ENCODE measurements at regions not wholly inside any gene's neighbourhood (a gene's known extent, or its start where the extent isn't known, plus 50 kb on each side); places are given as distances from the start of the nearest gene placed in this dataset.

- WGBS (ENCODE audit: insufficient coverage): 83% methylated on average over 7 of the region's 9 CpGs
- Histone ChIP-seq H3K27ac (ENCODE audit: insufficient read depth in 1 of 2, low read depth in 1 of 2, low read length in 2 of 2, poor library complexity in 1 of 2, severe bottlenecking in 2 of 2) (no peak overlapping the region), H3K4me1 (ENCODE audit: control extremely low read depth in 1 of 4, control insufficient read depth in 4 of 4, insufficient read depth in 4 of 4, low read length in 3 of 4) (no peaks in the 10 kb centered on the region), H3K4me3 (ENCODE audit: control insufficient read depth in 1 of 7, extremely low read depth in 1 of 7, insufficient read depth in 4 of 7, low read depth in 2 of 7, low read length in 6 of 7) (no peak overlapping the region), H3K9me3 (ENCODE audit: control extremely low read depth in 1 of 5, control insufficient read depth in 4 of 5, insufficient read depth in 2 of 5, low read depth in 1 of 5, low read length in 4 of 5) (no peaks in the 10 kb centered on the region), H3K36me3 (ENCODE audit: control insufficient read depth in 4 of 4, insufficient read depth in 4 of 4, low read length in 3 of 4) (no peaks in the 10 kb centered on the region), H3K27me3 (replicated peaks in 2 of 5; ENCODE audit: control insufficient read depth in 4 of 5, insufficient read depth in 5 of 5, low read length in 4 of 5) (no peaks in the 10 kb centered on the region)
- DNase-seq: no peak
- POLR2A ChIA-PET: no interaction called here
- CTCF ChIA-PET: no interaction called here
These were observed 155.8 kb downstream of the DRD1 start for GRCh38 chr5:175288048-175288621.

- no peak for DNase-seq
- ChIA-PET POLR2A (no interaction called here), CTCF (no interaction called here)
- WGBS (ENCODE audit: insufficient coverage): 99% methylated on average over 8 of the region's 8 CpGs
- Histone ChIP-seq H3K9me3 (ENCODE audit: control extremely low read depth in 1 of 5, control insufficient read depth in 4 of 5, insufficient read depth in 2 of 5, low read depth in 1 of 5, low read length in 4 of 5) (no peaks in the 10 kb centered on the region), H3K36me3 (ENCODE audit: control insufficient read depth in 4 of 4, insufficient read depth in 4 of 4, low read length in 3 of 4) (no peaks in the 10 kb centered on the region), H3K4me3 (ENCODE audit: control insufficient read depth in 1 of 7, extremely low read depth in 1 of 7, insufficient read depth in 4 of 7, low read depth in 2 of 7, low read length in 6 of 7) (no peak overlapping the region), H3K27ac (ENCODE audit: insufficient read depth in 1 of 2, low read depth in 1 of 2, low read length in 2 of 2, poor library complexity in 1 of 2, severe bottlenecking in 2 of 2) (no peak overlapping the region), H3K27me3 (replicated peaks in 2 of 5; ENCODE audit: control insufficient read depth in 4 of 5, insufficient read depth in 5 of 5, low read length in 4 of 5) (no peaks in the 10 kb centered on the region), H3K4me1 (ENCODE audit: control extremely low read depth in 1 of 4, control insufficient read depth in 4 of 4, insufficient read depth in 4 of 4, low read length in 3 of 4) (no peaks in the 10 kb centered on the region)
These were observed 157.0 kb downstream of the DRD1 start for GRCh38 chr5:175286981-175287380.

- H3K27ac ChIP-seq (ENCODE audit: insufficient read depth in 1 of 2, low read depth in 1 of 2, low read length in 2 of 2, poor library complexity in 1 of 2, severe bottlenecking in 2 of 2): no peak overlapping the region
- H3K4me3 ChIP-seq (ENCODE audit: control insufficient read depth in 1 of 7, extremely low read depth in 1 of 7, insufficient read depth in 4 of 7, low read depth in 2 of 7, low read length in 6 of 7): no peak overlapping the region
- no peaks in the 10 kb centered on the region for H3K36me3 ChIP-seq (ENCODE audit: control insufficient read depth in 4 of 4, insufficient read depth in 4 of 4, low read length in 3 of 4)
- H3K9me3 ChIP-seq (ENCODE audit: control extremely low read depth in 1 of 5, control insufficient read depth in 4 of 5, insufficient read depth in 2 of 5, low read depth in 1 of 5, low read length in 4 of 5): no peaks in the 10 kb centered on the region
- POLR2A ChIA-PET: no interaction called here
- no peak for DNase-seq
- H3K27me3 ChIP-seq (replicated peaks in 2 of 5; ENCODE audit: control insufficient read depth in 4 of 5, insufficient read depth in 5 of 5, low read length in 4 of 5): no peaks in the 10 kb centered on the region
- no peaks in the 10 kb centered on the region for H3K4me1 ChIP-seq (ENCODE audit: control extremely low read depth in 1 of 4, control insufficient read depth in 4 of 4, insufficient read depth in 4 of 4, low read length in 3 of 4)
- CTCF ChIA-PET: no interaction called here
These were observed 158.7 kb downstream of the DRD1 start for GRCh38 chr5:175285261-175285660.

DNA sequence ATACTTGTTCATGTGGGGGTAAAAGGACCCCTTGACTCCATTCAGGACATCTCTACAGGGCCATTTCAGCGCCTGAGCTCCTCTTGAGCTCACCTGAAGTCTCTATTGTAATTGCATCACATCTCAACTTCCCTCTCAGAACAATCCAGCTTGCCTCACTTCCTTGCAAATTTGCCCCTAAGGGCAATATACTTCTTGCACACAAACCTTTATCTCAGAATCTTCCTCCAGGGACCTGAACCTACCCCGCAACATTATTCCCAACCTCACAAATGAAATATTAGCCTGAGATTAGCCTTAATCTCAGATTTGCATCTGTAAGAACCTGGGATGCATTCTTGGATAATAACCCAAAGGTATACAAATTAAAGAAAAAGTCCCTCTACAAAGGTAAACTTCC lies 159.2 kb downstream of the DRD1 start:
- DNase-seq: no peak
- no peaks in the 10 kb centered on the region for H3K9me3 ChIP-seq (ENCODE audit: control extremely low read depth in 1 of 5, control insufficient read depth in 4 of 5, insufficient read depth in 2 of 5, low read depth in 1 of 5, low read length in 4 of 5)
- H3K27me3 ChIP-seq (replicated peaks in 2 of 5; ENCODE audit: control insufficient read depth in 4 of 5, insufficient read depth in 5 of 5, low read length in 4 of 5): no peaks in the 10 kb centered on the region
- ChIA-PET POLR2A (no interaction called here), CTCF (no interaction called here)
- H3K4me1 ChIP-seq (ENCODE audit: control extremely low read depth in 1 of 4, control insufficient read depth in 4 of 4, insufficient read depth in 4 of 4, low read length in 3 of 4): no peaks in the 10 kb centered on the region
- no peak overlapping the region for H3K4me3 ChIP-seq (ENCODE audit: control insufficient read depth in 1 of 7, extremely low read depth in 1 of 7, insufficient read depth in 4 of 7, low read depth in 2 of 7, low read length in 6 of 7)
- no peaks in the 10 kb centered on the region for H3K36me3 ChIP-seq (ENCODE audit: control insufficient read depth in 4 of 4, insufficient read depth in 4 of 4, low read length in 3 of 4)
- 85% methylated on average over 2 of the region's 2 CpGs for WGBS (ENCODE audit: insufficient coverage)
- H3K27ac ChIP-seq (ENCODE audit: insufficient read depth in 1 of 2, low read depth in 1 of 2, low read length in 2 of 2, poor library complexity in 1 of 2, severe bottlenecking in 2 of 2): no peak overlapping the region

DNA sequence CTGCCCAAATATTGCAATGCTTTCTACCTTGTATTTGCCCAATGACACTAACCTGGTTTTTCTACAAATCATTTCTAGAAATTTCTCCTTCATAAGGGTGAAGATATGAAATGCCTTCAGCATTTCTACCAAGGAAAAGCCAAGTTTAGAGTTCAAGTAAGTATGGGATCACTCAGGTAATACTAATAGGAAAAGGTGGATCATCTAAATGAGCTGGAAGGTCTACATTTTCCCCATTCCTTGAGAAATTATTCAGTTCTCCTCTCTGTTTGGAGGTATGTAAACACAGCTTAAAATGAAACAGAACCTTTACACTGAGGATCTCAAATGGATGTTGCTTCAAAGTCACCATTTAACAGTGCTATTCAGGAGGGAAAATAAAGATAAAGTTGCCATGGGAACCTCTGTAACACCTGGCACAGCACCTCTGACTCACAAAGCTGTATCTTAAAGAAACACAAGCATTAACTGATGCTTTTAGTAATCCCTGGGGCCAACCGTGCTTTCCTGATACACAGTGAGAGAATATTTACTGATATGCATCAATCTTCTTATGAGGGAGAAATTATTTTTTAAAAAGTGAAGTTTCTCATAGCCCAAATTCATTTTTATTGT lies 161.3 kb downstream of the DRD1 start:
- Histone ChIP-seq H3K27me3 (replicated peaks in 2 of 5; ENCODE audit: control insufficient read depth in 4 of 5, insufficient read depth in 5 of 5, low read length in 4 of 5) (no peaks in the 10 kb centered on the region), H3K9me3 (ENCODE audit: control extremely low read depth in 1 of 5, control insufficient read depth in 4 of 5, insufficient read depth in 2 of 5, low read depth in 1 of 5, low read length in 4 of 5) (no peaks in the 10 kb centered on the region), H3K36me3 (ENCODE audit: control insufficient read depth in 4 of 4, insufficient read depth in 4 of 4, low read length in 3 of 4) (no peaks in the 10 kb centered on the region), H3K27ac (ENCODE audit: insufficient read depth in 1 of 2, low read depth in 1 of 2, low read length in 2 of 2, poor library complexity in 1 of 2, severe bottlenecking in 2 of 2) (no peak overlapping the region), H3K4me3 (ENCODE audit: control insufficient read depth in 1 of 7, extremely low read depth in 1 of 7, insufficient read depth in 4 of 7, low read depth in 2 of 7, low read length in 6 of 7) (no peak overlapping the region), H3K4me1 (ENCODE audit: control extremely low read depth in 1 of 4, control insufficient read depth in 4 of 4, insufficient read depth in 4 of 4, low read length in 3 of 4) (no peaks in the 10 kb centered on the region)
- ChIA-PET POLR2A (no interaction called here), CTCF (no interaction called here)
- WGBS (ENCODE audit: insufficient coverage): no CpG with 5 or more reads among the region's 1 CpG
- DNase-seq: no peak

GRCh38 chr5:175281714-175282113 lies 162.3 kb downstream of the DRD1 start:
- no peak for DNase-seq
- H3K4me3 ChIP-seq (ENCODE audit: control insufficient read depth in 1 of 7, extremely low read depth in 1 of 7, insufficient read depth in 4 of 7, low read depth in 2 of 7, low read length in 6 of 7): no peak overlapping the region
- CTCF ChIA-PET: no interaction called here
- WGBS (ENCODE audit: insufficient coverage): no CpG with 5 or more reads among the region's 2 CpGs
- no peaks in the 10 kb centered on the region for H3K36me3 ChIP-seq (ENCODE audit: control insufficient read depth in 4 of 4, insufficient read depth in 4 of 4, low read length in 3 of 4)
- H3K27ac ChIP-seq (ENCODE audit: insufficient read depth in 1 of 2, low read depth in 1 of 2, low read length in 2 of 2, poor library complexity in 1 of 2, severe bottlenecking in 2 of 2): no peak overlapping the region
- H3K9me3 ChIP-seq (ENCODE audit: control extremely low read depth in 1 of 5, control insufficient read depth in 4 of 5, insufficient read depth in 2 of 5, low read depth in 1 of 5, low read length in 4 of 5): no peaks in the 10 kb centered on the region
- POLR2A ChIA-PET: no interaction called here
- no peaks in the 10 kb centered on the region for H3K4me1 ChIP-seq (ENCODE audit: control extremely low read depth in 1 of 4, control insufficient read depth in 4 of 4, insufficient read depth in 4 of 4, low read length in 3 of 4)
- H3K27me3 ChIP-seq (replicated peaks in 2 of 5; ENCODE audit: control insufficient read depth in 4 of 5, insufficient read depth in 5 of 5, low read length in 4 of 5): no peaks in the 10 kb centered on the region

GRCh38 chr5:175281257-175281656 lies 162.7 kb downstream of the DRD1 start:
- H3K4me3 ChIP-seq (ENCODE audit: control insufficient read depth in 1 of 7, extremely low read depth in 1 of 7, insufficient read depth in 4 of 7, low read depth in 2 of 7, low read length in 6 of 7): no peak overlapping the region
- DNase-seq: no peak
- no peaks in the 10 kb centered on the region for H3K27me3 ChIP-seq (replicated peaks in 2 of 5; ENCODE audit: control insufficient read depth in 4 of 5, insufficient read depth in 5 of 5, low read length in 4 of 5)
- no peaks in the 10 kb centered on the region for H3K4me1 ChIP-seq (ENCODE audit: control extremely low read depth in 1 of 4, control insufficient read depth in 4 of 4, insufficient read depth in 4 of 4, low read length in 3 of 4)
- ChIA-PET POLR2A (no interaction called here), CTCF (no interaction called here)
- H3K27ac ChIP-seq (ENCODE audit: insufficient read depth in 1 of 2, low read depth in 1 of 2, low read length in 2 of 2, poor library complexity in 1 of 2, severe bottlenecking in 2 of 2): no peak overlapping the region
- WGBS (ENCODE audit: insufficient coverage): 83% methylated on average over 2 of the region's 4 CpGs
- H3K9me3 ChIP-seq (ENCODE audit: control extremely low read depth in 1 of 5, control insufficient read depth in 4 of 5, insufficient read depth in 2 of 5, low read depth in 1 of 5, low read length in 4 of 5): no peaks in the 10 kb centered on the region
- H3K36me3 ChIP-seq (ENCODE audit: control insufficient read depth in 4 of 4, insufficient read depth in 4 of 4, low read length in 3 of 4): no peaks in the 10 kb centered on the region
